AG09309 (cell line): ENCODE measurements at regions not wholly inside any gene's neighbourhood (a gene's known extent, or its start where the extent isn't known, plus 50 kb on each side); places are given as distances from the start of the nearest gene placed in this dataset.

Experiments used
- DNase-seq: peaks from one replicate; pipeline ENCODE4 v3.0.0-alpha.2; 2010; ENCODE audit warnings: low read depth
- H3K4me3 ChIP-seq: 2 replicates; pipeline ENCODE4 v1.5.1; 2011; ENCODE audit warnings: mild to moderate bottlenecking, low read depth, low read length, moderate library complexity; ENCODE audit not compliant: control insufficient read depth
- CTCF ChIP-seq: IDR thresholded peaks from 2 replicates; pipeline ENCODE4 v1.5.1; 2011; ENCODE audit warnings: mild to moderate bottlenecking, low read depth, low read length, inconsistent platforms; ENCODE audit not compliant: insufficient read depth, control insufficient read depth; ENCODE audit errors: missing control alignments

GRCh38 chr1:38097284-38097898 is 50.8 kb upstream of the POU3F1 start:
- no peak for TF ChIP-seq CTCF
- H3K4me3 ChIP-seq = no peak overlapping the region
- no peak for DNase-seq
